GM12878 (cell line): ENCODE measurements at regions not wholly inside any gene's neighbourhood (a gene's known extent, or its start where the extent isn't known, plus 50 kb on each side); places are given as distances from the start of the nearest gene placed in this dataset.

Experiments used
- ATAC-seq: fragments of 200-7000 bp; cut with Tn5 transposase; 3 replicates; pipeline ENCODE4 v1.9.1; 2020; ENCODE audit warnings: mild to moderate bottlenecking, moderate library complexity
- BruUV-seq: library from RNA; stranded (reverse); fragments of 400-500 nt; replicated peaks from 2 replicates; lab custom pipeline; 2021; lab: Mats Ljungman, UMichigan
- CTCF ChIA-PET: fragments of 300-600 bp; sonication (Branson Sonifier 250); formaldehyde crosslinking; extraction: SDS; loops from one replicate; lab custom pipeline; 2021; ENCODE audit warnings: inconsistent platforms; lab: Yijun Ruan, JAX
- POLR2A ChIA-PET: fragments of 350-600 bp; formaldehyde crosslinking; extraction: SDS; loops from one replicate; lab custom pipeline; 2021; ENCODE audit warnings: inconsistent platforms; lab: Charles Lee
- RAD21 ChIA-PET: fragments of 300-600 bp; sonication (Branson Sonifier 250); formaldehyde crosslinking; loops from one replicate; lab custom pipeline; 2023; ENCODE audit warnings: antibody characterized with exemption; ENCODE audit not compliant: unreplicated experiment; lab: Charles Lee
- SMC1A ChIA-PET: fragments of 300-600 bp; sonication (Branson Sonifier 250); formaldehyde crosslinking; loops from one replicate; lab custom pipeline; 2023; ENCODE audit not compliant: unreplicated experiment, uncharacterized antibody; lab: Charles Lee
- DNase-seq: peaks from one replicate; pipeline ENCODE4 v3.0.0-alpha.2; 2011; ENCODE audit warnings: low read depth, low spot score
- FAIRE-seq: peaks from 3 replicates; lab custom pipeline; 2011; peaks lifted over from hg19 to GRCh38; lab: Jason Lieb, UNC
- H2AFZ ChIP-seq: 2 replicates; pipeline ENCODE4 v1.6.0; 2011; ENCODE audit warnings: low read depth, low read length, control low read depth; ENCODE audit not compliant: control insufficient read depth
- H3K27ac ChIP-seq: 2 replicates; pipeline ENCODE4 v1.5.1; 2011; ENCODE audit warnings: control low read depth; ENCODE audit not compliant: control insufficient read depth, insufficient read depth
- H3K27me3 ChIP-seq, 2 experiments: replicated peaks in 1 of 2; 2 replicates each; pipeline versions ENCODE4 v1.6.0 to v1.6.1; 2011; ENCODE audit warnings: low read length in 1 of 2; ENCODE audit not compliant: control insufficient read depth in 2 of 2, insufficient read depth in 2 of 2
- H3K36me3 ChIP-seq, 2 experiments: 2 replicates each; pipeline ENCODE4 v1.5.1; 2011; ENCODE audit warnings: low read length in 1 of 2; ENCODE audit not compliant: control insufficient read depth in 2 of 2, insufficient read depth in 2 of 2
- H3K4me1 ChIP-seq: 2 replicates; pipeline ENCODE4 v1.6.1; 2011; ENCODE audit warnings: mild to moderate bottlenecking, low read length, moderate library complexity, mixed read lengths; ENCODE audit not compliant: control insufficient read depth, insufficient read depth
- H3K4me2 ChIP-seq: 2 replicates; pipeline ENCODE4 v1.6.0; 2011; ENCODE audit warnings: control low read depth; ENCODE audit not compliant: control insufficient read depth, insufficient read depth
- H3K4me3 ChIP-seq: fragments of 200-600 bp; sonication (generic); 2 replicates; pipeline ENCODE4 v1.5.1; 2016
- H3K79me2 ChIP-seq: 2 replicates; pipeline ENCODE4 v1.6.0; 2011; ENCODE audit warnings: low read length; ENCODE audit not compliant: control insufficient read depth, insufficient read depth
- H3K9ac ChIP-seq: 2 replicates; pipeline ENCODE4 v1.8.0; 2011; ENCODE audit warnings: low read length, control low read depth, mixed read lengths; ENCODE audit not compliant: control insufficient read depth, insufficient read depth
- H3K9me3 ChIP-seq: replicated peaks from 3 replicates; pipeline ENCODE4 v1.5.1; 2011; ENCODE audit warnings: mild to moderate bottlenecking, low read length; ENCODE audit not compliant: control insufficient read depth, insufficient read depth
- H4K20me1 ChIP-seq: 2 replicates; pipeline ENCODE4 v1.6.0; 2011; ENCODE audit not compliant: control insufficient read depth, insufficient read depth
- BHLHE40 ChIP-seq, 2 experiments: fragments of 450-650 bp in 1 of 2; IDR thresholded peaks; 2 replicates each; pipeline ENCODE4 v1.6.1; 2011 to 2017; ENCODE audit warnings: low read depth in 2 of 2, borderline replicate concordance in 1 of 2, improper control_type of control experiment in 1 of 2, low read length in 1 of 2, mild to moderate bottlenecking in 1 of 2
- EP300 ChIP-seq, 2 experiments: fragments of 150-350 bp in 1 of 2; IDR thresholded peaks; 2 replicates each; pipeline ENCODE4 v1.6.1; 2011 to 2012; ENCODE audit warnings: low read depth in 2 of 2, low read length in 2 of 2, borderline replicate concordance in 1 of 2, improper control_type of control experiment in 1 of 2, inconsistent platforms in 1 of 2; ENCODE audit not compliant: control insufficient read depth in 1 of 2
- ETV6 ChIP-seq, 2 experiments: fragments of 450-650 bp in 1 of 2; IDR thresholded peaks in 1 of 2; conservative IDR thresholded peaks in 1 of 2; 2 replicates each; pipeline ENCODE4 v1.6.1; 2014; ENCODE audit warnings: antibody characterized with exemption in 1 of 2, borderline replicate concordance in 1 of 2, low read depth in 1 of 2, mild to moderate bottlenecking in 1 of 2, moderate library complexity in 1 of 2
- IRF4 ChIP-seq: IDR thresholded peaks from 2 replicates; pipeline ENCODE4 v1.6.1; 2011; ENCODE audit warnings: low read depth, low read length
- MEF2A ChIP-seq: IDR thresholded peaks from 2 replicates; pipeline ENCODE4 v1.6.1; 2011; ENCODE audit warnings: low read depth, mild to moderate bottlenecking, low read length, moderate library complexity; ENCODE audit not compliant: insufficient read depth
- NFIC ChIP-seq: IDR thresholded peaks from 2 replicates; pipeline ENCODE4 v1.6.1; 2012; ENCODE audit warnings: low read depth, mild to moderate bottlenecking, inconsistent platforms, low read length, moderate library complexity
- RUNX3 ChIP-seq: IDR thresholded peaks from 2 replicates; pipeline ENCODE4 v1.6.1; 2012; ENCODE audit warnings: low read length, inconsistent platforms
- SPI1 ChIP-seq: IDR thresholded peaks from 2 replicates; pipeline ENCODE4 v1.6.1; 2011; ENCODE audit warnings: low read depth, mild to moderate bottlenecking, low read length, moderate library complexity, borderline replicate concordance; ENCODE audit not compliant: insufficient read depth
- STAT3 ChIP-seq: IDR thresholded peaks from 2 replicates; pipeline ENCODE4 v1.6.1; 2011; ENCODE audit warnings: low read depth, low read length, improper control_type of control experiment
- WRNIP1 ChIP-seq: IDR thresholded peaks from 2 replicates; pipeline ENCODE4 v1.6.1; 2011; ENCODE audit warnings: low read depth, low read length, improper control_type of control experiment, borderline replicate concordance
- ZZZ3 ChIP-seq: IDR thresholded peaks from 2 replicates; pipeline ENCODE4 v1.6.1; 2011; ENCODE audit warnings: low read depth; ENCODE audit not compliant: control insufficient read depth, insufficient read length
- WGBS: methylation state at CpG from one replicate; pipeline ENCODE4 v1.1.6; 2016; ENCODE audit warnings: low lambda C conversion rate; ENCODE audit not compliant: insufficient replicate concordance, insufficient coverage; ENCODE audit errors: missing lambda C conversion rate; 5-methylcytosine and 5-hydroxymethylcytosine counted together
- in situ Hi-C: fragments of 300-500 bp; cut with MboI; formaldehyde crosslinking; loops from 9 replicates; pipeline ENCODE4 v1.14.3; 2018; ENCODE audit warnings: mixed read lengths
- intact Hi-C: fragments of 100-400 bp; cut with micrococcal nuclease; formaldehyde crosslinking; loops from one replicate; pipeline ENCODE4 v1.14.2; 2022; ENCODE audit not compliant: unreplicated experiment
- TF ChIP-seq, protein P1 (sequence below): fragments of 450-650 bp; IDR thresholded peaks from 2 replicates; pipeline ENCODE4 v1.6.1; 2017; ENCODE audit warnings: low read depth, mild to moderate bottlenecking, moderate library complexity

DNA sequence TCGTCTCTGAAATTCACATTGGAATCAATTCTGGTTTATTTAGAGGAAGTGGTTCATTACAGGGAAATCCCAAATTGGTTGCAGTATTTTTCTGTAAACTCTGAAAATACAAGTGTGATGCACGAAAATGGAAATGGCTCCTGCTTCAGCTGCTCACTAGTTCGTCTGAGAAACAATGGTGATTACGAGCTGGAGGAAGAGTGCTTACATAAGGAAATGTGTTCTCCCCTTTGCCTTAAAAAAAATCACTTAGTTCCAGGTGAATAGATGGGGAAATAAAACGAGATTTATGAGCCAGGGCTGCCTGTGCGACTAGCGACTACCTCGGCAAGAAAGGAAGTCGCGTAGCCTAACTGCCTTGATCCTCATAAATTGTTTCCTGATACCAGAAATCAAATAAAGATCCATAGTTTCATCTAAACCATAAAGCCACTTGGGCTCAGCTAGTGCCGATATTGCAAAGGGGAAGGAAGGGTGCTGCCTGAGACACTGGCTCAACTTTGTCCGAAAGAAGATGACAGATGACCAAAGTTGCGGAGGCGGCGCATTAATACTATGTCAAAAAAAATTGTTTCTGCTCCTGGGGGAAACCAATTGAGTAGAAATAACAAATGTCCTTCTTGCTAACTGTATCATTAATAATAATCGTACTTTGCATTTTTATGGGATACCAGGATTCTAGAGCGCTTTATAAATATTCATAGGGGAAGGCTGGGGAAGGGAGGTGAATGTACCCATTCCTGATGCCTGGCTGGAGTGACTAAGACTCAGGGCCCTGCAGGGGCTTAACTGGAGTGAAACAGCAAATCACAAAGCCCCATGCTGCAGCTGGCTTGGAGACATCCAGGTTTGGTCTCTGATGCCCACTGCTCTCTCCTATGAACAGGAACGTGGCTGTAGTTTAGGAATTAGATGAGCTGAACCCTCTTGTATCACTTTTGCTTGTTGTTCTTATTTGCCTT, 185.7 kb downstream of the BLID start:
- peak; percentile 52 for FAIRE-seq
- Histone ChIP-seq H3K9me3 (no peaks in the 10 kb centered on the region), H3K4me1 (peaks cover 3% of the 10 kb centered on the region; the same call in 1 of the 2 replicates), H3K27me3 (no peaks in the 10 kb centered on the region), H2AFZ (peak overlapping the region; percentile 66), H3K4me2 (peak overlapping the region; percentile 76), H3K36me3 (no peaks in the 10 kb centered on the region), H3K27ac (no peak overlapping the region), H3K9ac (no peak overlapping the region), H3K4me3 (peak overlapping the region; percentile 47; the same call in 1 of the 2 replicates), H3K79me2 (no peaks in the 10 kb centered on the region), H4K20me1 (no peaks in the 10 kb centered on the region)
- DNase-seq = peak; percentile 7
- intact Hi-C loops = no loop called here
- peak; percentile 55 for ATAC-seq
- in situ Hi-C loops = no loop called here
- no TSS peak for BruUV-seq
- CTCF ChIA-PET = no interaction called here
- WGBS = 12% methylated on average over 18 of the region's 18 CpGs
- TF ChIP-seq EP300 (IDR thresholded peaks at IDR 0.05; ENCODE audit: borderline replicate concordance in 1 of 2, control insufficient read depth in 1 of 2, low read depth in 2 of 2, low read length in 2 of 2) (0 out of 4 replicates have a peak, but pooled peaks of 1 of the 2 experiments have one; percentile 22), MEF2A (0 out of 2 replicates have a peak, but pooled peaks have one; percentile 6), IRF4 (0 out of 2 replicates have a peak, but pooled peaks have one; percentile 17), ZZZ3 (no peak), NFIC (0 out of 2 replicates have a peak, but pooled peaks have one; percentile 28), WRNIP1 (no peak), STAT3 (no peak), RUNX3 (peak; percentile 49), BHLHE40 (IDR thresholded peaks at IDR 0.05; ENCODE audit: borderline replicate concordance in 1 of 2, low read depth in 2 of 2, low read length in 1 of 2) (0 out of 4 replicates have a peak, but pooled peaks of 1 of the 2 experiments have one; percentile 9), ETV6 (conservative IDR thresholded peaks at IDR 0.05 in 1 of 2, IDR thresholded peaks at IDR 0.05 in 1 of 2; ENCODE audit: borderline replicate concordance in 1 of 2, low read depth in 1 of 2) (0 out of 4 replicates have a peak, but pooled peaks of 1 of the 2 experiments have one; percentile 12), SPI1 (peak; percentile 87)
- TF ChIP-seq, protein P1, sequence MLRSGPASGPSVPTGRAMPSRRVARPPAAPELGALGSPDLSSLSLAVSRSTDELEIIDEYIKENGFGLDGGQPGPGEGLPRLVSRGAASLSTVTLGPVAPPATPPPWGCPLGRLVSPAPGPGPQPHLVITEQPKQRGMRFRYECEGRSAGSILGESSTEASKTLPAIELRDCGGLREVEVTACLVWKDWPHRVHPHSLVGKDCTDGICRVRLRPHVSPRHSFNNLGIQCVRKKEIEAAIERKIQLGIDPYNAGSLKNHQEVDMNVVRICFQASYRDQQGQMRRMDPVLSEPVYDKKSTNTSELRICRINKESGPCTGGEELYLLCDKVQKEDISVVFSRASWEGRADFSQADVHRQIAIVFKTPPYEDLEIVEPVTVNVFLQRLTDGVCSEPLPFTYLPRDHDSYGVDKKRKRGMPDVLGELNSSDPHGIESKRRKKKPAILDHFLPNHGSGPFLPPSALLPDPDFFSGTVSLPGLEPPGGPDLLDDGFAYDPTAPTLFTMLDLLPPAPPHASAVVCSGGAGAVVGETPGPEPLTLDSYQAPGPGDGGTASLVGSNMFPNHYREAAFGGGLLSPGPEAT = 0 out of 2 replicates have a peak, but pooled peaks have one; percentile 25
- RAD21 ChIA-PET = no interaction called here
- SMC1A ChIA-PET = no interaction called here
- POLR2A ChIA-PET = interaction anchor here (0.6 kb wide), 1 partner anchor 83 kb away, joined by 7 read pairs; no protein-coding TSS in a partner anchor
